SK-N-SH treated with all-trans-retinoic acid at 6 μM for 48 hours (cell line): ENCODE measurements at regions not wholly inside any gene's neighbourhood (a gene's known extent, or its start where the extent isn't known, plus 50 kb on each side); places are given as distances from the start of the nearest gene placed in this dataset.
"Not testable (repeated sequence)": the region's sequence is repeated elsewhere in the genome, so short reads cannot be mapped to it uniquely, and the experiment has no call there.

Experiments
- ATAC-seq: fragments of 200-7000 bp; cut with Tn5 transposase; 3 replicates; pipeline ENCODE4 v1.9.1; 2020; ENCODE audit warnings: mild to moderate bottlenecking, moderate library complexity
- ARNTL ChIP-seq: fragments of 450-650 bp; formaldehyde crosslinking; IDR thresholded peaks from 2 replicates; pipeline ENCODE4 v1.5.0; 2020; ENCODE audit warnings: low read depth, mild to moderate bottlenecking, moderate library complexity, borderline replicate concordance
- BACH2 ChIP-seq: fragments of 250-450 bp; sonication (Bioruptor Pico); IDR thresholded peaks from 2 replicates; pipeline ENCODE4 v1.9.0; 2021; ENCODE audit warnings: mild to moderate bottlenecking, borderline replicate concordance
- CREB5 ChIP-seq: fragments of 250-450 bp; sonication (Bioruptor Pico); IDR thresholded peaks from 2 replicates; pipeline ENCODE4 v1.5.1; 2020; ENCODE audit warnings: low read depth, mild to moderate bottlenecking, moderate library complexity
- CSRNP3 ChIP-seq: fragments of 250-450 bp; sonication (Bioruptor Pico); IDR thresholded peaks from 2 replicates; pipeline ENCODE4 v1.5.1; 2021; ENCODE audit warnings: mild to moderate bottlenecking, moderate library complexity
- ESRRG ChIP-seq: fragments of 250-450 bp; sonication (Bioruptor Pico); IDR thresholded peaks from 2 replicates; pipeline ENCODE4 v1.6.1; 2021; ENCODE audit warnings: mild to moderate bottlenecking
- GLIS3 ChIP-seq: fragments of 250-450 bp; sonication (Bioruptor Pico); IDR thresholded peaks from 2 replicates; pipeline ENCODE4 v1.5.0; 2020; ENCODE audit warnings: mild to moderate bottlenecking, moderate library complexity
- ISL1 ChIP-seq: fragments of 250-450 bp; sonication (Bioruptor Pico); IDR thresholded peaks from 2 replicates; pipeline ENCODE4 v2.1.2; 2022; ENCODE audit warnings: mild to moderate bottlenecking, moderate library complexity
- OSR1 ChIP-seq: fragments of 250-450 bp; sonication (Bioruptor Pico); IDR thresholded peaks from 2 replicates; pipeline ENCODE4 v1.8.0; 2022; ENCODE audit warnings: moderate library complexity, mild to moderate bottlenecking, inconsistent platforms
- RARB ChIP-seq: fragments of 250-450 bp; sonication (Bioruptor Pico); IDR thresholded peaks from 2 replicates; pipeline ENCODE4 v1.8.0; 2021; ENCODE audit warnings: mild to moderate bottlenecking, moderate library complexity
- SNAI2 ChIP-seq: fragments of 250-450 bp; sonication (Bioruptor Pico); IDR thresholded peaks from 2 replicates; pipeline ENCODE4 v1.5.0; 2020; ENCODE audit warnings: mild to moderate bottlenecking, moderate library complexity
- TCF4 ChIP-seq: fragments of 250-450 bp; sonication (Bioruptor Pico); IDR thresholded peaks from 2 replicates; pipeline ENCODE4 v1.8.0; 2021; ENCODE audit warnings: mild to moderate bottlenecking, moderate library complexity, borderline replicate concordance
- TOX ChIP-seq: fragments of 250-450 bp; sonication (Bioruptor Pico); IDR thresholded peaks from 2 replicates; pipeline ENCODE4 v1.8.0; 2021; ENCODE audit warnings: mild to moderate bottlenecking, moderate library complexity, borderline replicate concordance
- ZC3H10 ChIP-seq: fragments of 250-450 bp; sonication (Bioruptor Pico); IDR thresholded peaks from 2 replicates; pipeline ENCODE4 v1.5.1; 2021; ENCODE audit warnings: mild to moderate bottlenecking, moderate library complexity
- ZFP3 ChIP-seq: fragments of 250-450 bp; sonication (Bioruptor Pico); IDR thresholded peaks from 2 replicates; pipeline ENCODE4 v1.5.0; 2020; ENCODE audit warnings: mild to moderate bottlenecking, moderate library complexity
- ZFP30 ChIP-seq: fragments of 450-650 bp; formaldehyde crosslinking; IDR thresholded peaks from 2 replicates; pipeline ENCODE4 v1.5.0; 2022; ENCODE audit warnings: mild to moderate bottlenecking, moderate library complexity
- ZNF565 ChIP-seq: fragments of 450-650 bp; formaldehyde crosslinking; conservative IDR thresholded peaks from 2 replicates; pipeline ENCODE4 v1.5.0; 2020; ENCODE audit warnings: low read depth, mild to moderate bottlenecking, moderate library complexity
- ZNF70 ChIP-seq: fragments of 450-650 bp; formaldehyde crosslinking; IDR thresholded peaks from 2 replicates; pipeline ENCODE4 v1.5.0; 2020; ENCODE audit warnings: mild to moderate bottlenecking, moderate library complexity
- ZNF8 ChIP-seq: fragments of 450-650 bp; formaldehyde crosslinking; IDR thresholded peaks from 2 replicates; pipeline ENCODE4 v1.5.0; 2020; ENCODE audit warnings: mild to moderate bottlenecking, moderate library complexity
- TF ChIP-seq, protein P1 (sequence below): fragments of 250-450 bp; sonication (Bioruptor Pico); IDR thresholded peaks from 2 replicates; pipeline ENCODE4 v1.8.0; 2021; ENCODE audit warnings: low read depth, mild to moderate bottlenecking, moderate library complexity, borderline replicate concordance
- TF ChIP-seq, protein P2 (sequence below): fragments of 250-450 bp; sonication (Bioruptor Pico); IDR thresholded peaks from 2 replicates; pipeline ENCODE4 v1.5.0; 2020; ENCODE audit warnings: mild to moderate bottlenecking, moderate library complexity
- TF ChIP-seq, protein P3 (sequence below): fragments of 250-450 bp; sonication (Bioruptor Pico); IDR thresholded peaks from 2 replicates; pipeline ENCODE4 v1.8.0; 2020; ENCODE audit warnings: mild to moderate bottlenecking, moderate library complexity, borderline replicate concordance

DNA sequence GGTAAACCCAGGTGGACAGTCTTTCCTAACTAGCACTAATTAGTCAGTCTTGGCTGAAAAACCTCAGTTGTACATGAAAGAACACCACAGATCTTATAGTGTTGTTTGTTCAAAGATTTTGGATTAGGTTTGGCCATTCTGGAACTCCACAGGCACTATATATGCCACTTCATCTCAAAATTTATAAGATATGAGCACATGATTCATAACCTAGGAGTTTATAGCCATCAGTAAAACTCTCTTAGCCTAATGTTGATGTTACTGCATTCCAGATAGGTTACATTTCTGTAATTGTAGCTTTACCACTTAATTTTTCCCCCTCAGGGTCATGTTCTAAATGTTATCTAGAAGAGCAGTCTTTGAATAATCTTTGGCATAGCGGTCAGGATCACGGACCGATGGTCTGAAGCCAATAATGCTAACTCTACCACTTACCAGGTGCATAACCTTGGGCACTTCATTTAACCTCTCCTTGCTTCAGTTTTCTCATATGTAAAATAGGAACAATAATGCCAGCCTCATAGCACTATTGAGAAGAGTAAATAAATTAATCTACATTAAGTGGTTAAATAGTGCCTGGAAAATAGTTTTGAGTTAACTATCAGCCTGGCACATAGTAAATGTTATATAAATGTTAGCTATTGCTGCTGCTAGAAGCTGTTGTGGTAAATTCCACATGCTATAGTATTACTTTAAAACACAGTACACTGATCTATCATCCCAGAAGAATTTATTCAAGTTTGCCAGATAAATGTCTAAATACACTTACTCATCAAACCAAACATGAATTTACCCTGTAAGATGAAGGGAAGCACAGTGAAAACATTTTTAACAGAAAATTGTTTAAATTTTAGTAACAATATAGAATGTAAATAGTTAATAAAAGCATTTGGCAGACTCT, 743.9 kb downstream of the NR2F1-AS1 start:
- TF ChIP-seq ZNF8 (CRISPR knock-in tag), result no peak
- no peak for TF ChIP-seq GLIS3 (CRISPR knock-in tag)
- TF ChIP-seq, protein P1, sequence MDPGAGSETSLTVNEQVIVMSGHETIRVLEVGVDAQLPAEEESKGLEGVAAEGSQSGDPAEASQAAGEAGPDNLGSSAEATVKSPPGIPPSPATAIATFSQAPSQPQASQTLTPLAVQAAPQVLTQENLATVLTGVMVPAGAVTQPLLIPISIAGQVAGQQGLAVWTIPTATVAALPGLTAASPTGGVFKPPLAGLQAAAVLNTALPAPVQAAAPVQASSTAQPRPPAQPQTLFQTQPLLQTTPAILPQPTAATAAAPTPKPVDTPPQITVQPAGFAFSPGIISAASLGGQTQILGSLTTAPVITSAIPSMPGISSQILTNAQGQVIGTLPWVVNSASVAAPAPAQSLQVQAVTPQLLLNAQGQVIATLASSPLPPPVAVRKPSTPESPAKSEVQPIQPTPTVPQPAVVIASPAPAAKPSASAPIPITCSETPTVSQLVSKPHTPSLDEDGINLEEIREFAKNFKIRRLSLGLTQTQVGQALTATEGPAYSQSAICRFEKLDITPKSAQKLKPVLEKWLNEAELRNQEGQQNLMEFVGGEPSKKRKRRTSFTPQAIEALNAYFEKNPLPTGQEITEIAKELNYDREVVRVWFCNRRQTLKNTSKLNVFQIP (CRISPR knock-in tag), result no peak
- no peak for TF ChIP-seq CSRNP3
- no peak for TF ChIP-seq BACH2 (CRISPR knock-in tag)
- TF ChIP-seq SNAI2 (CRISPR knock-in tag), result no peak
- no peak for TF ChIP-seq ZNF565 (CRISPR knock-in tag)
- peak; percentile 88 for ATAC-seq

DNA sequence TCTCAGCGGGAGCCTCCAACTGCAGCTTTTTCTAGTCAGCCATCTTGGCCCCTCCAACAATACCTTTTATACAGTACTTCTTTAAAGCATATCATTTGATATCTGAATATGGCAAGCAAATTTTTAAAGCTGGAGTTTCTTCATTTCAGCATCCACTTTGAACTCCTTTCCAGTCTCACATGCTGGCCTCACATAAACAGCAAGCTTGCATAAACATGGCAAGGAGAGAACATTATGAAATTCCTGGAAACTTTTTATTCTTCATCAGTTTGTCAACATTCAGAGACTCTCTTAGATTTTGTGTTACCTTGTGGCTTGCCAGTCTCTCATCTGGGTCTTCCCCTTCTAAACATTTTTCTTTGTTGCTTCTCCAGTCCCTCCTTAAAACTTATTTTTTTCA, 745.3 kb downstream of the NR2F1-AS1 start:
- TF ChIP-seq, protein P2, sequence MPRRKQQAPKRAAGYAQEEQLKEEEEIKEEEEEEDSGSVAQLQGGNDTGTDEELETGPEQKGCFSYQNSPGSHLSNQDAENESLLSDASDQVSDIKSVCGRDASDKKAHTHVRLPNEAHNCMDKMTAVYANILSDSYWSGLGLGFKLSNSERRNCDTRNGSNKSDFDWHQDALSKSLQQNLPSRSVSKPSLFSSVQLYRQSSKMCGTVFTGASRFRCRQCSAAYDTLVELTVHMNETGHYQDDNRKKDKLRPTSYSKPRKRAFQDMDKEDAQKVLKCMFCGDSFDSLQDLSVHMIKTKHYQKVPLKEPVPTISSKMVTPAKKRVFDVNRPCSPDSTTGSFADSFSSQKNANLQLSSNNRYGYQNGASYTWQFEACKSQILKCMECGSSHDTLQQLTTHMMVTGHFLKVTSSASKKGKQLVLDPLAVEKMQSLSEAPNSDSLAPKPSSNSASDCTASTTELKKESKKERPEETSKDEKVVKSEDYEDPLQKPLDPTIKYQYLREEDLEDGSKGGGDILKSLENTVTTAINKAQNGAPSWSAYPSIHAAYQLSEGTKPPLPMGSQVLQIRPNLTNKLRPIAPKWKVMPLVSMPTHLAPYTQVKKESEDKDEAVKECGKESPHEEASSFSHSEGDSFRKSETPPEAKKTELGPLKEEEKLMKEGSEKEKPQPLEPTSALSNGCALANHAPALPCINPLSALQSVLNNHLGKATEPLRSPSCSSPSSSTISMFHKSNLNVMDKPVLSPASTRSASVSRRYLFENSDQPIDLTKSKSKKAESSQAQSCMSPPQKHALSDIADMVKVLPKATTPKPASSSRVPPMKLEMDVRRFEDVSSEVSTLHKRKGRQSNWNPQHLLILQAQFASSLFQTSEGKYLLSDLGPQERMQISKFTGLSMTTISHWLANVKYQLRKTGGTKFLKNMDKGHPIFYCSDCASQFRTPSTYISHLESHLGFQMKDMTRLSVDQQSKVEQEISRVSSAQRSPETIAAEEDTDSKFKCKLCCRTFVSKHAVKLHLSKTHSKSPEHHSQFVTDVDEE, result no peak
- TF ChIP-seq CREB5 (CRISPR knock-in tag), result no peak
- TF ChIP-seq OSR1 (CRISPR knock-in tag), result no peak
- TF ChIP-seq ARNTL (CRISPR knock-in tag), result no peak
- no peak for TF ChIP-seq RARB (CRISPR knock-in tag)
- no peak for TF ChIP-seq ZNF70 (CRISPR knock-in tag)
- TF ChIP-seq, protein P1 (CRISPR knock-in tag), result no peak
- TF ChIP-seq ESRRG (CRISPR knock-in tag), result no peak
- TF ChIP-seq ZFP3, result no peak
- TF ChIP-seq BACH2 (CRISPR knock-in tag), result no peak
- no peak for TF ChIP-seq TOX (CRISPR knock-in tag)
- no peak for TF ChIP-seq ISL1 (CRISPR knock-in tag)
- TF ChIP-seq CSRNP3, result no peak
- no peak for TF ChIP-seq ZC3H10 (CRISPR knock-in tag)
- no peak for TF ChIP-seq TCF4 (CRISPR knock-in tag)
- no peak for TF ChIP-seq GLIS3 (CRISPR knock-in tag)
- TF ChIP-seq, protein P3, sequence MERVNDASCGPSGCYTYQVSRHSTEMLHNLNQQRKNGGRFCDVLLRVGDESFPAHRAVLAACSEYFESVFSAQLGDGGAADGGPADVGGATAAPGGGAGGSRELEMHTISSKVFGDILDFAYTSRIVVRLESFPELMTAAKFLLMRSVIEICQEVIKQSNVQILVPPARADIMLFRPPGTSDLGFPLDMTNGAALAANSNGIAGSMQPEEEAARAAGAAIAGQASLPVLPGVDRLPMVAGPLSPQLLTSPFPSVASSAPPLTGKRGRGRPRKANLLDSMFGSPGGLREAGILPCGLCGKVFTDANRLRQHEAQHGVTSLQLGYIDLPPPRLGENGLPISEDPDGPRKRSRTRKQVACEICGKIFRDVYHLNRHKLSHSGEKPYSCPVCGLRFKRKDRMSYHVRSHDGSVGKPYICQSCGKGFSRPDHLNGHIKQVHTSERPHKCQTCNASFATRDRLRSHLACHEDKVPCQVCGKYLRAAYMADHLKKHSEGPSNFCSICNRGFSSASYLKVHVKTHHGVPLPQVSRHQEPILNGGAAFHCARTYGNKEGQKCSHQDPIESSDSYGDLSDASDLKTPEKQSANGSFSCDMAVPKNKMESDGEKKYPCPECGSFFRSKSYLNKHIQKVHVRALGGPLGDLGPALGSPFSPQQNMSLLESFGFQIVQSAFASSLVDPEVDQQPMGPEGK, result no peak
- no peak for TF ChIP-seq ZFP30 (CRISPR knock-in tag)
- ATAC-seq, result no peak

DNA sequence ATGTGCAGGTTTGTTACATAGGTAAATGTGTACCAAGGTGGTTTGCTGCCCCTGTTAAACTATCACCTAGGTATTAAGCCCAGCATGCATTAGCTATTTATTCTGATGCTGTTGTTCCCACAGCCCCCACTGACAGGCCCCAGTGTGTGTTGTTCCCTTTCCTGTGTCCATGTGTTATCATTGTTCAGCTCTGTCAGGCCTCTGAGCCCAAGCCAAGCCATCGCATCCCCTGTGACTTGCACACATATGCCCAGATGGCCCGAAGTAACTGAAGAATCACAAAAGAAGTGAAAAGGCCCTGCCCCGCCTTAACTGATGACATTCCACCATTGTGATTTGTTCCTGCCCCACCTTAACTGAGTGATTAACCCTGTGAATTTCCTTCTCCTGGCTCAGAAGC, 757.5 kb downstream of the NR2F1-AS1 start:
- not testable (repeated sequence) for ATAC-seq
